ENCODE measurements at regions not wholly inside any gene's neighbourhood (a gene's known extent, or its start where the extent isn't known, plus 50 kb on each side); places are given as distances from the start of the nearest gene placed in this dataset.

DNA sequence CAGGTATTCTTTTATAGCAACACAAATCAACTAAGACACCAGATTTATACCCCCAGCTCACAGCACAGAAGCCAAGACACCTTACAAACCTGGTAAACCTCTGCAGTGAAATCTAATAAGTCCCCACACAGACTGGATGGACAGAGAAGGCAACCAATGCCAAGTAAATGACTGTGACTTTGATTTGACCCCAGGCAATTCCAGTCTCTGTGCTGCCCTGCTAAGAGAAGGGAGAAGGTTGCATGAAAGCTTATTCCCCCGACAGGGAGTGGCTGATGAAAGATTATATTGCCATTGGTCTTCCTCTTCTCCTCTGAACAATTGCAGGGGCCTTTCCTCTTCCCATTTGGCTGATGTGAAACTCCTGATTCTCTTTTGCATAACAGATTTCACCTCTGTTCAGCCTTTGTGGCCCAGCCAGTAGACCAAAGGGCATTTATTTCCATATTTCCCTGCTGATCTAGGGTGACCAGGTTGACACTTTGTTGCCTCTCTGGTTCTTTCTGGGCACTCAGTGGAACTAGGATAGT, 107.6 kb downstream of the ADRB2 start:
- TF ChIP-seq POLR2A (IDR thresholded peaks at IDR 0.05; ENCODE audit: low read length): no peak
- TF ChIP-seq GATA1 (IDR thresholded peaks at IDR 0.05; ENCODE audit: low read depth, low read length): no peak

Data from erythroblast (primary cell).